IMR-90 (cell line): ENCODE measurements at regions not wholly inside any gene's neighbourhood (a gene's known extent, or its start where the extent isn't known, plus 50 kb on each side); places are given as distances from the start of the nearest gene placed in this dataset.

Experiments used
- ATAC-seq: fragments of 200-7000 bp; cut with Tn5 transposase; 2 replicates; pipeline ENCODE4 v1.9.1; 2020; ENCODE audit warnings: low read depth, mild to moderate bottlenecking, moderate library complexity
- BruUV-seq: library from RNA; stranded (reverse); fragments of 400-500 nt; replicated peaks from 2 replicates; lab custom pipeline; 2021; lab: Mats Ljungman, UMichigan
- CTCF ChIA-PET: fragments of 300-600 bp; formaldehyde crosslinking; extraction: SDS; loops from one replicate; lab custom pipeline; 2021; ENCODE audit warnings: antibody characterized with exemption; lab: Yijun Ruan, JAX
- POLR2A ChIA-PET: fragments of 300-600 bp; sonication (Branson Sonifier 250); formaldehyde crosslinking; loops from one replicate; lab custom pipeline; 2022; ENCODE audit warnings: antibody characterized with exemption; ENCODE audit not compliant: unreplicated experiment; lab: Charles Lee
- DNase-seq: peaks from one replicate; pipeline ENCODE4 v3.0.0; 2013
- H2AFZ ChIP-seq: replicated peaks from 2 replicates; pipeline ENCODE3; 2013; ENCODE audit warnings: low read length, mild to moderate bottlenecking; ENCODE audit not compliant: poor library complexity
- H2AK5ac ChIP-seq: 2 replicates; pipeline ENCODE4 v1.6.1; 2013; ENCODE audit warnings: low read depth, low read length, inconsistent platforms
- H2AK9ac ChIP-seq: replicated peaks from 2 replicates; pipeline ENCODE3; 2013; ENCODE audit warnings: mild to moderate bottlenecking, low read depth, low read length, moderate library complexity; ENCODE audit not compliant: poor library complexity
- H2BK120ac ChIP-seq: 2 replicates; pipeline ENCODE4 v1.6.1; 2013; ENCODE audit warnings: low read depth, low read length, inconsistent platforms
- H2BK15ac ChIP-seq: 3 replicates; pipeline ENCODE4 v1.6.1; 2013; ENCODE audit warnings: low read depth, low read length, inconsistent platforms
- H2BK20ac ChIP-seq: 2 replicates; pipeline ENCODE4 v1.6.1; 2013; ENCODE audit warnings: low read depth, mild to moderate bottlenecking, inconsistent platforms, low read length, moderate library complexity
- H2BK5ac ChIP-seq: 2 replicates; pipeline ENCODE4 v1.6.1; 2013; ENCODE audit warnings: mild to moderate bottlenecking, low read depth, low read length, inconsistent platforms; ENCODE audit not compliant: poor library complexity, severe bottlenecking
- H3K14ac ChIP-seq: replicated peaks from 2 replicates; pipeline ENCODE4 v1.6.1; 2013; ENCODE audit warnings: low read depth, low read length, inconsistent platforms
- H3K18ac ChIP-seq: 2 replicates; pipeline ENCODE4 v1.6.1; 2013; ENCODE audit warnings: low read depth, low read length, control low read depth
- H3K23ac ChIP-seq: 2 replicates; pipeline ENCODE4 v1.6.1; 2013; ENCODE audit warnings: low read depth, low read length, inconsistent platforms
- H3K27ac ChIP-seq: 2 replicates; pipeline ENCODE4 v1.5.1; 2013; ENCODE audit warnings: mild to moderate bottlenecking, control low read depth, low read length; ENCODE audit not compliant: insufficient read depth
- H3K27me3 ChIP-seq: 2 replicates; pipeline ENCODE4 v1.6.1; 2013; ENCODE audit warnings: low read length; ENCODE audit not compliant: control insufficient read depth, insufficient read depth
- H3K36me3 ChIP-seq: 2 replicates; pipeline ENCODE4 v1.6.1; 2013; ENCODE audit warnings: low read length, mixed read lengths; ENCODE audit not compliant: control insufficient read depth, insufficient read depth
- H3K4ac ChIP-seq: 2 replicates; pipeline ENCODE4 v1.6.1; 2013; ENCODE audit warnings: low read depth, low read length, inconsistent platforms
- H3K4me1 ChIP-seq: 2 replicates; pipeline ENCODE4 v1.6.1; 2013; ENCODE audit warnings: low read length, mixed read lengths; ENCODE audit not compliant: control insufficient read depth, insufficient read depth
- H3K4me2 ChIP-seq: 2 replicates; pipeline ENCODE4 v1.6.1; 2013; ENCODE audit warnings: low read depth, mild to moderate bottlenecking, control low read depth, low read length, moderate library complexity
- H3K4me3 ChIP-seq: 2 replicates; pipeline ENCODE4 v1.5.1; 2013; ENCODE audit warnings: low read depth, mild to moderate bottlenecking, control low read depth, low read length, moderate library complexity; ENCODE audit not compliant: insufficient read depth
- H3K56ac ChIP-seq: 2 replicates; pipeline ENCODE4 v1.6.1; 2013; ENCODE audit warnings: low read length, inconsistent platforms; ENCODE audit not compliant: insufficient read depth; ENCODE audit errors: extremely low read depth
- H3K79me1 ChIP-seq, 2 experiments: 2 replicates each; pipeline ENCODE4 v1.6.1; 2013; ENCODE audit warnings: low read length in 2 of 2, inconsistent platforms in 1 of 2, low read depth in 1 of 2
- H3K9ac ChIP-seq: 2 replicates; pipeline ENCODE4 v1.6.1; 2013; ENCODE audit warnings: low read depth, low read length, control low read depth
- H3K9me1 ChIP-seq: 2 replicates; pipeline ENCODE4 v1.6.1; 2013; ENCODE audit warnings: low read length, inconsistent platforms; ENCODE audit not compliant: insufficient read depth
- H3K9me3 ChIP-seq: 2 replicates; pipeline ENCODE4 v1.6.1; 2013; ENCODE audit warnings: low read length; ENCODE audit not compliant: control insufficient read depth, insufficient read depth
- H4K20me1 ChIP-seq: 2 replicates; pipeline ENCODE4 v1.6.1; 2013; ENCODE audit warnings: low read length, inconsistent platforms; ENCODE audit not compliant: insufficient read depth
- H4K5ac ChIP-seq: 2 replicates; pipeline ENCODE4 v1.6.1; 2013; ENCODE audit warnings: mild to moderate bottlenecking, low read depth, low read length, control low read depth
- H4K8ac ChIP-seq, 2 experiments: 2 replicates each; pipeline ENCODE4 v1.6.1; 2013; ENCODE audit warnings: low read depth in 2 of 2, low read length in 2 of 2, control low read depth in 1 of 2, inconsistent platforms in 1 of 2
- H4K91ac ChIP-seq: 2 replicates; pipeline ENCODE4 v1.6.1; 2013; ENCODE audit warnings: low read depth, low read length, inconsistent platforms; ENCODE audit not compliant: insufficient read depth
- BHLHE40 ChIP-seq: fragments of 150-350 bp; IDR thresholded peaks from 2 replicates; pipeline ENCODE4 v1.6.1; 2016; ENCODE audit warnings: mild to moderate bottlenecking, low read depth, low read length
- CHD1 ChIP-seq: IDR thresholded peaks from 2 replicates; pipeline ENCODE4 v1.6.1; 2012; ENCODE audit warnings: low read depth, low read length, improper control_type of control experiment
- CTCF ChIP-seq: conservative IDR thresholded peaks from 2 replicates; pipeline ENCODE4 v1.5.1; 2012; ENCODE audit warnings: mild to moderate bottlenecking, low read depth, low read length, improper control_type of control experiment
- ELK1 ChIP-seq: fragments of 150-350 bp; IDR thresholded peaks from 2 replicates; pipeline ENCODE4 v1.6.1; 2016; ENCODE audit warnings: low read depth, mild to moderate bottlenecking, low read length, moderate library complexity, borderline replicate concordance
- FOS ChIP-seq: fragments of 150-350 bp; IDR thresholded peaks from 2 replicates; pipeline ENCODE4 v1.6.1; 2016; ENCODE audit warnings: low read depth, low read length
- MAFK ChIP-seq: IDR thresholded peaks from 2 replicates; pipeline ENCODE4 v1.6.1; 2012; ENCODE audit warnings: low read depth, low read length, improper control_type of control experiment
- MAZ ChIP-seq: IDR thresholded peaks from 2 replicates; pipeline ENCODE4 v1.6.1; 2012; ENCODE audit warnings: low read depth, mild to moderate bottlenecking, low read length, improper control_type of control experiment, moderate library complexity, borderline replicate concordance
- MXI1 ChIP-seq: IDR thresholded peaks from 2 replicates; pipeline ENCODE4 v1.6.1; 2012; ENCODE audit warnings: low read depth, mild to moderate bottlenecking, low read length, moderate library complexity, borderline replicate concordance
- NFE2L2 ChIP-seq: fragments of 150-350 bp; IDR thresholded peaks from 2 replicates; pipeline ENCODE4 v1.6.1; 2016; ENCODE audit warnings: low read depth, mild to moderate bottlenecking, low read length
- RAD21 ChIP-seq: IDR thresholded peaks from 2 replicates; pipeline ENCODE4 v1.6.1; 2012; ENCODE audit warnings: low read length, improper control_type of control experiment
- RCOR1 ChIP-seq: IDR thresholded peaks from 2 replicates; pipeline ENCODE4 v1.6.1; 2012; ENCODE audit warnings: mild to moderate bottlenecking, low read length, improper control_type of control experiment; ENCODE audit not compliant: insufficient replicate concordance
- RFX5 ChIP-seq: IDR thresholded peaks from 2 replicates; pipeline ENCODE4 v1.8.0; 2012; ENCODE audit warnings: low read depth, mild to moderate bottlenecking, low read length, moderate library complexity
- SMC3 ChIP-seq: fragments of 150-350 bp; IDR thresholded peaks from 2 replicates; pipeline ENCODE4 v1.6.1; 2016; ENCODE audit warnings: low read depth, mild to moderate bottlenecking, antibody characterized with exemption, low read length, moderate library complexity
- USF2 ChIP-seq: fragments of 150-350 bp; IDR thresholded peaks from 2 replicates; pipeline ENCODE4 v1.6.1; 2017; ENCODE audit warnings: mild to moderate bottlenecking, antibody characterized with exemption, low read length, low read depth
- WGBS, 2 experiments: methylation state at CpG; one replicate each; pipeline versions ENCODE4 v1.1.5 to v1.1.7; 2013; ENCODE audit warnings: missing lambda C conversion rate in 2 of 2; ENCODE audit not compliant: insufficient read length in 1 of 2; ENCODE audit errors: extremely low coverage in 2 of 2; 5-methylcytosine and 5-hydroxymethylcytosine counted together
- dilution Hi-C: fragments of 300-500 bp; cut with HindIII; formaldehyde crosslinking; loops from one replicate; pipeline ENCODE4 v1.14.3; 2018; ENCODE audit warnings: low sequenced_read_pairs; ENCODE audit not compliant: unreplicated experiment
- in situ Hi-C: fragments of 300-500 bp; cut with MboI; formaldehyde crosslinking; loops from 3 replicates; pipeline ENCODE4 v1.14.3; 2019; ENCODE audit warnings: low sequenced_read_pairs, inconsistent platforms, mixed read lengths
- intact Hi-C: fragments of 100-400 bp; cut with micrococcal nuclease; formaldehyde crosslinking; loops from 2 replicates; pipeline ENCODE4 v1.10.0; 2022

- H3K36me3 ChIP-seq = no peaks in the 10 kb centered on the region
- H2AK5ac ChIP-seq = no peak overlapping the region
- TF ChIP-seq NFE2L2 (no peak), ELK1 (no peak), CTCF (no peak), BHLHE40 (no peak), FOS (no peak), RAD21 (no peak), USF2 (no peak), SMC3 (no peak), RFX5 (no peak), CHD1 (no peak), RCOR1 (no peak), MXI1 (no peak), MAFK (no peak), MAZ (no peak)
- no peak overlapping the region for H3K4me3 ChIP-seq
- no peaks in the 10 kb centered on the region for H3K9me3 ChIP-seq
- no peaks in the 10 kb centered on the region for H3K4me1 ChIP-seq
- no peaks in the 10 kb centered on the region for H3K9me1 ChIP-seq
- ChIA-PET CTCF (no interaction called here), POLR2A (no interaction called here)
- no CpG with 5 or more reads among the region's 2 CpGs for WGBS, 2 experiments
- no peaks in the 10 kb centered on the region for H3K79me1 ChIP-seq
- no peak overlapping the region for H3K23ac ChIP-seq
- no peak overlapping the region for H2BK120ac ChIP-seq
- no peak overlapping the region for H3K4me2 ChIP-seq
- H3K14ac ChIP-seq = no peak overlapping the region
- H3K56ac ChIP-seq = no peak overlapping the region
- no peak overlapping the region for H3K27ac ChIP-seq
- ATAC-seq (no peak), DNase-seq (no peak)
- H4K5ac ChIP-seq = no peak overlapping the region
- H3K18ac ChIP-seq = no peak overlapping the region
- no peak overlapping the region for H2BK5ac ChIP-seq
- no peaks in the 10 kb centered on the region for H4K20me1 ChIP-seq
- H3K9ac ChIP-seq = no peak overlapping the region
- no TSS peak for BruUV-seq
- dilution Hi-C loops = no loop called here
- H2AK9ac ChIP-seq = no peak overlapping the region
- no peak overlapping the region for H2BK20ac ChIP-seq
- no peak overlapping the region for H3K4ac ChIP-seq
- H4K8ac ChIP-seq = no peak overlapping the region
- no peak overlapping the region for H2AFZ ChIP-seq
- H3K27me3 ChIP-seq = no peaks in the 10 kb centered on the region
- no peak overlapping the region for H2BK15ac ChIP-seq
- no peak overlapping the region for H4K91ac ChIP-seq
- intact Hi-C loops = no loop called here
- in situ Hi-C loops = no loop called here
Measured at GRCh38 chr2:118642501-118642900, 204.9 kb downstream of the EN1 start.
